ENCODE measurements at regions not wholly inside any gene's neighbourhood (a gene's known extent, or its start where the extent isn't known, plus 50 kb on each side); places are given as distances from the start of the nearest gene placed in this dataset.

DNA sequence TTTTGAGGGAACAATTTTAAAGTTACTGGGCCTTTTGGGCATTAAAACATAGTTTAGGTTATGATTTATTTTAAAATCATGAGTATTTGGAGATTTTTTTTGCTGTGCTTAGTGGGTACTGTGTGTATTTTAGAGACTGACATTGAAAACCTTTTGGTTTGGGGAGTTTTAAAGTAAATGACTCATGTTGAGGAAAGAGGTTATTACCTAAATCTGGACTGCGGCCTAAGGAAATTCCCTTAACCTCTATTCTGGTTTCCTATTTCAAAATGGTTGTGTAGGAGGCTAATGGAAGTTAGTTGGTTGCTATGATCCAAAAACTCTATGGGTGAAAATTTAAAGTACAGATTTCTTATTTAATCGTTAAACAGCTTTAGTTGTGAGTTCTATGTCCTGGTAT is 57.3 kb upstream of the DPH6 start:
- TF ChIP-seq CEBPB (IDR thresholded peaks at IDR 0.05; ENCODE audit: low read depth, low read length) = no peak
- no peak for TF ChIP-seq CTCF (conservative IDR thresholded peaks at IDR 0.05; ENCODE audit: low read depth, low read length)
- no peak for TF ChIP-seq POLR2A (IDR thresholded peaks at IDR 0.05; ENCODE audit: low read depth, low read length)
- TF ChIP-seq RAD21 (IDR thresholded peaks at IDR 0.05; ENCODE audit: low read length) = no peak
- no peak for TF ChIP-seq MXI1 (IDR thresholded peaks at IDR 0.05; ENCODE audit: borderline replicate concordance, low read depth, low read length)
- TF ChIP-seq SMC3 (IDR thresholded peaks at IDR 0.05; ENCODE audit: low read depth, low read length) = no peak
- TF ChIP-seq RCOR1 (IDR thresholded peaks at IDR 0.05; ENCODE audit: insufficient replicate concordance, low read length) = no peak

All from IMR-90 (cell line).